Fibroblast of lung (primary cell): ENCODE measurements at regions not wholly inside any gene's neighbourhood (a gene's known extent, or its start where the extent isn't known, plus 50 kb on each side); places are given as distances from the start of the nearest gene placed in this dataset.

ENCODE experiments used
- EZH2 ChIP-seq: IDR thresholded peaks from 2 replicates; pipeline ENCODE4 v1.5.1; 2012; ENCODE audit warnings: low read length, control low read depth, mild to moderate bottlenecking; ENCODE audit errors: missing control alignments
- TF ChIP-seq, protein P1 (sequence below), 2 donors: IDR thresholded peaks in 1 of 2; conservative IDR thresholded peaks in 1 of 2; 1 replicate in 1 of 2; 2 replicates in 1 of 2; pipeline ENCODE4 v1.5.1; 2011 to 2012; ENCODE audit warnings: low read length in 2 of 2, control low read depth in 1 of 2, inconsistent platforms in 1 of 2, low read depth in 1 of 2, mild to moderate bottlenecking in 1 of 2

- TF ChIP-seq EZH2, result no peak
- TF ChIP-seq, protein P1, sequence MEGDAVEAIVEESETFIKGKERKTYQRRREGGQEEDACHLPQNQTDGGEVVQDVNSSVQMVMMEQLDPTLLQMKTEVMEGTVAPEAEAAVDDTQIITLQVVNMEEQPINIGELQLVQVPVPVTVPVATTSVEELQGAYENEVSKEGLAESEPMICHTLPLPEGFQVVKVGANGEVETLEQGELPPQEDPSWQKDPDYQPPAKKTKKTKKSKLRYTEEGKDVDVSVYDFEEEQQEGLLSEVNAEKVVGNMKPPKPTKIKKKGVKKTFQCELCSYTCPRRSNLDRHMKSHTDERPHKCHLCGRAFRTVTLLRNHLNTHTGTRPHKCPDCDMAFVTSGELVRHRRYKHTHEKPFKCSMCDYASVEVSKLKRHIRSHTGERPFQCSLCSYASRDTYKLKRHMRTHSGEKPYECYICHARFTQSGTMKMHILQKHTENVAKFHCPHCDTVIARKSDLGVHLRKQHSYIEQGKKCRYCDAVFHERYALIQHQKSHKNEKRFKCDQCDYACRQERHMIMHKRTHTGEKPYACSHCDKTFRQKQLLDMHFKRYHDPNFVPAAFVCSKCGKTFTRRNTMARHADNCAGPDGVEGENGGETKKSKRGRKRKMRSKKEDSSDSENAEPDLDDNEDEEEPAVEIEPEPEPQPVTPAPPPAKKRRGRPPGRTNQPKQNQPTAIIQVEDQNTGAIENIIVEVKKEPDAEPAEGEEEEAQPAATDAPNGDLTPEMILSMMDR (conservative IDR thresholded peaks at IDR 0.05 in 1 of 2, IDR thresholded peaks at IDR 0.05 in 1 of 2; ENCODE audit: low read depth in 1 of 2, low read length in 2 of 2), result no peak
Observed at GRCh38 chr1:115419571-115419970, 81.5 kb upstream of the NGF start.
